GM19239 (cell line): ENCODE measurements at regions not wholly inside any gene's neighbourhood (a gene's known extent, or its start where the extent isn't known, plus 50 kb on each side); places are given as distances from the start of the nearest gene placed in this dataset.
"Not testable (repeated sequence)": the region's sequence is repeated elsewhere in the genome, so short reads cannot be mapped to it uniquely, and the experiment has no call there.

Source experiments
- DNase-seq: peaks from one replicate; pipeline ENCODE4 v3.0.0; 2011; ENCODE audit warnings: low spot score; ENCODE audit not compliant: insufficient read length
- FAIRE-seq: peaks from 2 replicates; lab custom pipeline; 2011; peaks lifted over from hg19 to GRCh38; lab: Jason Lieb, UNC

- DNase-seq, FAIRE-seq: not testable (repeated sequence)
Observed at GRCh38 chr4:102397056-102397455, 51.8 kb upstream of the SLC39A8 start.

- FAIRE-seq = no peak
Observed at GRCh38 chr4:102399021-102399420, 53.7 kb upstream of the SLC39A8 start.

GRCh38 chr4:102400898-102401297, 55.6 kb upstream of the SLC39A8 start:
- FAIRE-seq (no peak), DNase-seq (no peak)

More at GRCh38 chr4:102399021-102399420, 53.7 kb upstream of the SLC39A8 start:
- DNase-seq = no peak

- FAIRE-seq = no peak
- no peak for DNase-seq
Observed at GRCh38 chr4:102402223-102402622, 56.9 kb upstream of the SLC39A8 start.

GRCh38 chr4:102403116-102403515, 57.8 kb upstream of the SLC39A8 start:
- no peak for FAIRE-seq
- DNase-seq = no peak

GRCh38 chr4:102404431-102404969, 59.2 kb upstream of the SLC39A8 start:
- FAIRE-seq (no peak), DNase-seq (no peak)

- DNase-seq (no peak), FAIRE-seq (no peak)
Observed at GRCh38 chr4:102405821-102406401, 60.6 kb upstream of the SLC39A8 start.

GRCh38 chr4:102410884-102411283, 65.6 kb upstream of the SLC39A8 start:
- not testable (repeated sequence) for FAIRE-seq, DNase-seq

- DNase-seq (no peak), FAIRE-seq (no peak)
Observed at GRCh38 chr4:102411408-102411807, 66.1 kb upstream of the SLC39A8 start.

- FAIRE-seq (no peak), DNase-seq (no peak)
Observed at GRCh38 chr4:102416765-102417164, 71.5 kb upstream of the SLC39A8 start.

- FAIRE-seq = no peak
- no peak for DNase-seq
Observed at GRCh38 chr4:102420563-102421398, 75.5 kb upstream of the SLC39A8 start.

GRCh38 chr4:102422843-102423242, 77.6 kb upstream of the SLC39A8 start:
- no peak for FAIRE-seq

GRCh38 chr4:102423375-102423774, 77.8 kb upstream of the NFKB1 start:
- DNase-seq = no peak
- no peak for FAIRE-seq

More at GRCh38 chr4:102422843-102423242, 77.6 kb upstream of the SLC39A8 start:
- no peak for DNase-seq

- FAIRE-seq (no peak), DNase-seq (no peak)
Observed at GRCh38 chr4:102427371-102427998, 73.7 kb upstream of the NFKB1 start.

- FAIRE-seq = no peak
- no peak for DNase-seq
Observed at GRCh38 chr4:102428122-102428521, 73.0 kb upstream of the NFKB1 start.

- DNase-seq (no peak), FAIRE-seq (no peak)
Observed at GRCh38 chr4:102429553-102429952, 71.6 kb upstream of the NFKB1 start.

GRCh38 chr4:102430461-102430910, 70.7 kb upstream of the NFKB1 start:
- DNase-seq = no peak
- peak; percentile 87 for FAIRE-seq

GRCh38 chr4:102431608-102431961, 69.6 kb upstream of the NFKB1 start:
- no peak for FAIRE-seq
- DNase-seq = no peak

GRCh38 chr4:102437111-102437510, 64.0 kb upstream of the NFKB1 start:
- DNase-seq (no peak), FAIRE-seq (no peak)

- DNase-seq (no peak), FAIRE-seq (no peak)
Observed at GRCh38 chr4:102438396-102439235, 62.5 kb upstream of the NFKB1 start.
